ENCODE measurements at regions not wholly inside any gene's neighbourhood (a gene's known extent, or its start where the extent isn't known, plus 50 kb on each side); places are given as distances from the start of the nearest gene placed in this dataset.
"Not testable (repeated sequence)": the region's sequence is repeated elsewhere in the genome, so short reads cannot be mapped to it uniquely, and the experiment has no call there.

GRCh38 chr6:51321477-51321876, 502.8 kb downstream of the TFAP2B start:
- H3K27ac ChIP-seq (ENCODE audit: low read length); H2AFZ ChIP-seq (ENCODE audit: low read depth, low read length); H3K36me3 ChIP-seq (ENCODE audit: insufficient read depth, low read length); H3F3A ChIP-seq (ENCODE audit: insufficient read depth, low read length, poor library complexity, severe bottlenecking); H3K9ac ChIP-seq (ENCODE audit: low read length); H3K9me3 ChIP-seq (ENCODE audit: low read length); H3K27me3 ChIP-seq (ENCODE audit: insufficient read depth, low read depth, low read length); H3K9me2 ChIP-seq (ENCODE audit: insufficient read depth, low read length); H3K79me2 ChIP-seq (replicated peaks; ENCODE audit: insufficient read depth, low read length); H3K4me3 ChIP-seq (ENCODE audit: low read length); H3K4me2 ChIP-seq (ENCODE audit: low read length); H4K20me1 ChIP-seq (ENCODE audit: insufficient read depth): not testable (repeated sequence)

GRCh38 chr6:51322505-51322904, 503.8 kb downstream of the TFAP2B start:
- no peak overlapping the region for H3K9ac ChIP-seq (ENCODE audit: low read length)
- H3K79me2 ChIP-seq (replicated peaks; ENCODE audit: insufficient read depth, low read length): no peaks in the 10 kb centered on the region
- H2AFZ ChIP-seq (ENCODE audit: low read depth, low read length): no peak overlapping the region
- no peak overlapping the region for H3K4me3 ChIP-seq (ENCODE audit: low read length)
- H3K27ac ChIP-seq (ENCODE audit: low read length): no peak overlapping the region
- no peaks in the 10 kb centered on the region for H3K9me2 ChIP-seq (ENCODE audit: insufficient read depth, low read length)
- H3F3A ChIP-seq (ENCODE audit: insufficient read depth, low read length, poor library complexity, severe bottlenecking): no peaks in the 10 kb centered on the region
- H3K36me3 ChIP-seq (ENCODE audit: insufficient read depth, low read length): no peaks in the 10 kb centered on the region
- TF ChIP-seq RAD21 (conservative IDR thresholded peaks at IDR 0.05) (no peak), EZH2 (IDR thresholded peaks at IDR 0.05; ENCODE audit: borderline replicate concordance, insufficient read depth, low read length, poor library complexity, severe bottlenecking) (no peak), POLR2AphosphoS5 (IDR thresholded peaks at IDR 0.05) (no peak), MXI1 (conservative IDR thresholded peaks at IDR 0.05; ENCODE audit: poor library complexity, severe bottlenecking) (no peak)
- H3K9me3 ChIP-seq (ENCODE audit: low read length): no peaks in the 10 kb centered on the region
- no peaks in the 10 kb centered on the region for H3K27me3 ChIP-seq (ENCODE audit: insufficient read depth, low read depth, low read length)
- H4K20me1 ChIP-seq (ENCODE audit: insufficient read depth): no peaks in the 10 kb centered on the region
- no peak overlapping the region for H3K4me2 ChIP-seq (ENCODE audit: low read length)

- Histone ChIP-seq H3K4me2 (ENCODE audit: low read length) (no peak overlapping the region), H3K4me3 (ENCODE audit: low read length) (no peak overlapping the region), H2AFZ (ENCODE audit: low read depth, low read length) (no peak overlapping the region), H3K79me2 (replicated peaks; ENCODE audit: insufficient read depth, low read length) (no peaks in the 10 kb centered on the region), H3K9ac (ENCODE audit: low read length) (no peak overlapping the region), H4K20me1 (ENCODE audit: insufficient read depth) (no peaks in the 10 kb centered on the region), H3F3A (ENCODE audit: insufficient read depth, low read length, poor library complexity, severe bottlenecking) (no peaks in the 10 kb centered on the region), H3K36me3 (ENCODE audit: insufficient read depth, low read length) (no peaks in the 10 kb centered on the region), H3K27me3 (ENCODE audit: insufficient read depth, low read depth, low read length) (no peaks in the 10 kb centered on the region), H3K27ac (ENCODE audit: low read length) (no peak overlapping the region), H3K9me3 (ENCODE audit: low read length) (no peaks in the 10 kb centered on the region), H3K9me2 (ENCODE audit: insufficient read depth, low read length) (no peaks in the 10 kb centered on the region)
- TF ChIP-seq POLR2AphosphoS5 (IDR thresholded peaks at IDR 0.05): no peak
- no peak for TF ChIP-seq SMC3 (conservative IDR thresholded peaks at IDR 0.05; ENCODE audit: poor library complexity)
- TF ChIP-seq CTCF (IDR thresholded peaks at IDR 0.05; ENCODE audit: poor library complexity, severe bottlenecking): no peak
- TF ChIP-seq TAF1 (IDR thresholded peaks at IDR 0.05; ENCODE audit: low read depth): no peak
These were observed 504.4 kb downstream of the TFAP2B start for GRCh38 chr6:51323056-51323455.

- Histone ChIP-seq H3F3A (ENCODE audit: insufficient read depth, low read length, poor library complexity, severe bottlenecking) (no peaks in the 10 kb centered on the region), H3K36me3 (ENCODE audit: insufficient read depth, low read length) (no peaks in the 10 kb centered on the region), H3K27me3 (ENCODE audit: insufficient read depth, low read depth, low read length) (no peaks in the 10 kb centered on the region), H3K27ac (ENCODE audit: low read length) (no peak overlapping the region), H3K79me2 (replicated peaks; ENCODE audit: insufficient read depth, low read length) (no peaks in the 10 kb centered on the region), H3K9me2 (ENCODE audit: insufficient read depth, low read length) (no peaks in the 10 kb centered on the region), H3K4me2 (ENCODE audit: low read length) (no peak overlapping the region), H3K9me3 (ENCODE audit: low read length) (no peaks in the 10 kb centered on the region), H2AFZ (ENCODE audit: low read depth, low read length) (no peak overlapping the region), H3K4me3 (ENCODE audit: low read length) (no peak overlapping the region), H4K20me1 (ENCODE audit: insufficient read depth) (no peaks in the 10 kb centered on the region), H3K9ac (ENCODE audit: low read length) (no peak overlapping the region)
- TF ChIP-seq POLR2AphosphoS5 (IDR thresholded peaks at IDR 0.05) (no peak), CTCF (IDR thresholded peaks at IDR 0.05; ENCODE audit: poor library complexity, severe bottlenecking) (no peak)
These were observed 512.3 kb downstream of the TFAP2B start for GRCh38 chr6:51330971-51331370.

Data from neural cell (in vitro differentiated cells).